GM21825 (cell line): ENCODE measurements at regions not wholly inside any gene's neighbourhood (a gene's known extent, or its start where the extent isn't known, plus 50 kb on each side); places are given as distances from the start of the nearest gene placed in this dataset.
A peak's percentile ranks its signal among the peaks of the same experiment; 100 is the strongest.
"Not testable (repeated sequence)": the region's sequence is repeated elsewhere in the genome, so short reads cannot be mapped to it uniquely, and the experiment has no call there.

Source experiments
- ATAC-seq: cut with Tn5 transposase; IDR thresholded peaks from one replicate; pipeline ENCODE4 v1.9.1; 2021; ENCODE audit warnings: mild to moderate bottlenecking, moderate library complexity; ENCODE audit not compliant: unreplicated experiment

DNA sequence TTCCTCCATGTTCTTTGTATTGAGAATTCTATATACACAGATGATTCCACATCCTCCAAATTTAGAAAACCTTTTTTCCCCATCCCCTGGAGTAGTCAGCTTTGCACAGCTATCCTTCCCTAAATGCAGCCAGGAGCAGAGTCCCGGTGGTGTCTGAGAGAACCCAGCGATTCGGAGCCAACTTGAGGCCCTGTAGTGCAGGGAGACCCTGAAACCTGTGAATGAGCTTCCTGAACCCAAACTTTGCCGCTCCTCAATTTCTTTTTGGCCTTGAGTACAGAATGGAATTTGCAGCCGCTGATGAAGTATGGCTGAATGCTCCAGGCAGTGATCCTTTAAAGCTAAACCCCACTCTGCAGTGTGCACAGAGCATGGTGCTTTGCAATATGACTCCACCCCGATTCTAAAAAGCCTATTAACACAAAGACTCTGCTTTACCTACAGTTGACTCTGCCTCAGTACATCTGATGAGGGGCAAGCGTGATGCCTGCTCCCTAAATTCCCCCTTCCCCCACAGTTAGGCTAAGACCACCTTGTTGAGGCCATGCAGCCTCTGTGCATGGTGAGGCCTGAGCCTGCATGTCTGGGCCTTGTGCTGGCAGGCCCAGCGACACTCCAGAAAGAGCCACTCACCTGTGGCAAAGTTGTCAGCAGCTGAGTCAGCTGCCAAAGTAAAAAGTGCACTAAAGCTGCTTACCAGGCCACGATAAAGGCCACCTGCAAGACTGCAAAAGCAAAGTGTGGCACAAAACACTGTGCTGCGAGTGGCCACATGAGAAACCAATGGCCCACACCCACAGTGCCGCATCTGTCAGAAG is 82.1 kb downstream of the PLEKHG1 start:
- no peak for ATAC-seq

DNA sequence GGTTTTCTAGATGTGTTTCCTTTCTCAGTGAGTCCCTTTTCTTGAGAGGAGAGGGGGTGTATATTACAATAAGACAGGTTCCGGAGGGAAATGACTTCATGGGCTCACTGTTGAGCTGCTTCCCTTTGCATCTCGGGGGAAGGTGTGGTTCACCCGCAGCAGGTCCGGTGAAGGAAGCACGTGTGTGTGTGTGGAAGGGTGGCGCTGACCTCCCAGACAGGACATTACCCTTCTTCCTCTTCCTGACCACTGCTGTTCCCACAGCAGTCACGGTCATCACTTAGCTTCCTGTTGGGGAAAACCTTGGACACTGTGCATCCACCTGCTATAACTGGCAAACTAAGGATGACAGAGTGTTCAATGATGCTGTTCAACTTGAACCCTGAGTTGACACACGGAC is 83.6 kb downstream of the PLEKHG1 start:
- ATAC-seq, result no peak

DNA sequence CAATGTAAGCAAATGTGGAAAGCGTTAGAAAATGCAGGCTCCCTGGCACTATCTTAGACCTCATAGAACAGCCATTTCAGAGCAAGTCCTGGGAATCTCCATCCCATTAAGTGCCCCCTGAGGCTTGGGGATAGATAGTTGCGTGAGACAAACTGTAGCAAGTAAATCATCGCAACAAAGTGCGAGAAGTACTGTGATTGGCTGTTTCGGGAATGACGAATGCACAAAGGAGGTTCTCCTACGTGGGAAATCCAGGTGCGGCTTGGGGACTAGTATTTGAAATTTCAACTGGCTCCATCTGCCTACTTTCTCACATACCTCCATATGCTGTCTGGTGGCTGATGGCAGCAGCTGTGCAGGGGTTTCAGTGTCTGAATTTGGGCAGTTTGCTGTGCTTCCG is 84.5 kb downstream of the PLEKHG1 start:
- no peak for ATAC-seq

DNA sequence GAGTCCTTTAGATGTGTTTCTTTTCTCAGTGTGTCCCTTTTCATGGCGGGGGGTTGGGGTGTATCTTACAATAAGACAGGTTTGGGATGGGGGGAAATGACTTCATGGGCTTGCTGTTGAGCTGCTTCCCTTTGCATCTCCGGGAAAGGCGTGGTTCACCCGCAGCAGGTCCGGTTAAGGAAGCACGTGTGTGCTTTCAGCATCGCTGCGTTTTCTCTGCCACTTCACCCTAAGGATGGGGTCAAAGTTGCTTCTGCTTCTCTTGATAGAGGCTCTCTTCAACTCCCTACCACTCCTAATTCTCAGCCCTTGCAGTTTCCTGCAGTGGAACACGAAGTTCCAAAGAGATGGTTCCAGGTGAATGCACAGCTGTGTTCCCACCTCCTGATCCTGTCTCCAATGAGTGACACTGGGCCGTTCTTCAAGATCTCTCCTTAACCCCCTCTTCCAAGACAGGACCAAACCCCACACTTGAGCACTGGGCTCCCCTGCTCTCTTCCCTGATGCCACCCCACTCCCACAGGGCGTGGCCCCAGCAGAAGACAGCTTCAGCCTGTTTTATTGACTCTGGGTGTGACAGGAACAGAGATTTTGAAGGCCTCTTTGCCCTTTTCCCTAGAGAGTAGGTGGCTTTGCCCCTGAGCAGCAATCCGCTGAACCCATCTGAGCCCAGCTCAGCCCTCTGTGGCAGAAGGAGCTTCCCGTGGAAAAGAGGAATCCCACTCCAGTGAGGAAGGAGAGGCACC is 85.2 kb downstream of the PLEKHG1 start:
- no peak for ATAC-seq

DNA sequence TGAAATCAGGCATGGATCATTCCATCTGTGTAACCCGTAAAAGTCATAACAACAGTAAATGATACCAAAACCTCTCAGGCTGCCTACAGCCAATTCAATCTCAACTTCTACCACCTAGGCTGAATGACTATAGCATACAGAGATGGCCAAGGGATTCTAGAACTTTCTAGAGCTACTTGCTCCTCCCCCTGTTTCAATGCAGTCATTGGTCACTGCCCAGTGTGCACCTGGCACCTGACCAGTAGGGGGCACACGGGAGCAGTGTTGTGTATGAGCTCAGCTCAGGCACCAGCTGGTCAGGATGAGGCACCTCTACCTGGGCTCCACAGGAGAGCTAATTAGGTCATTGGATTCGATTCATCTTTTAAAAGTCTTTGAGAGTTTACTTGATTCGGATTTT is 86.2 kb downstream of the PLEKHG1 start:
- ATAC-seq, result peak; percentile 67

DNA sequence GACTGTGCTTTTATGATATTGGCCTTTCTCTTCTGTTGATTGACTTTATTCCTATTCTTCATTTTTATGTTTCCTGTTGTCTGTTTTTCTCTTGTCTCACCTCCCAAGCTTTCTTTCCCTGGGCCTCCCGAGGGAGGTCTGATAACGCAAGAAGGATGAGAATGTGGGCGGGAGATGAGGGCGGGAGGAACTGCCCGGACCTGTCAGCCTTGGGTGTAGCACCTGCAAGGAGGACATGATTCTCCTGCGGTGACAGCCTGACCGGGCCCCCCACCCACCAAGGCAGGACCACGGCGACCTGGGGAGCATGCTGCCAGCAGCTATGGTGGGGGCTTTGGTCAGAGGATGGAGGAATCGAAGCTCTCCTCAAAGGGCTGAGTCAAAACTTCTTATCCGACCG is 86.9 kb downstream of the PLEKHG1 start:
- no peak for ATAC-seq

DNA sequence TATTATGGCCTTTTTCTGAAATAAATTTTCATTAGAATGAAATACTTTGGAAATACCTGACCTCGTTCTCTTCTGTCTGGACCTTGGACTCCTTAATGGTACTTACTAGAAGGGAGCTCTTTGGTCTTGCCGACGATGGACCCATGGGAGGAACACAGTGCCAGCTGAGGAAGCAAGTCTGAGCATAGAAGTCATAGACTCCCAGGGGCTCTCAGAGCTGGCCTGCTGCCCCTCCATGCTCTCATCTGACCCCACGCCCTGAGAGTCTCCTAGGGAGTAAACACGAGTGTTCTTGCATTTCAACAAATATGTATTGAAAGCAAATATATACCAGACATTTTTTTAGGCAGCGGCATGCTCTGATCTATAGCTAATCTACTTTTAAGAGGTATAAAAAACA is 87.8 kb downstream of the PLEKHG1 start:
- ATAC-seq, result no peak

DNA sequence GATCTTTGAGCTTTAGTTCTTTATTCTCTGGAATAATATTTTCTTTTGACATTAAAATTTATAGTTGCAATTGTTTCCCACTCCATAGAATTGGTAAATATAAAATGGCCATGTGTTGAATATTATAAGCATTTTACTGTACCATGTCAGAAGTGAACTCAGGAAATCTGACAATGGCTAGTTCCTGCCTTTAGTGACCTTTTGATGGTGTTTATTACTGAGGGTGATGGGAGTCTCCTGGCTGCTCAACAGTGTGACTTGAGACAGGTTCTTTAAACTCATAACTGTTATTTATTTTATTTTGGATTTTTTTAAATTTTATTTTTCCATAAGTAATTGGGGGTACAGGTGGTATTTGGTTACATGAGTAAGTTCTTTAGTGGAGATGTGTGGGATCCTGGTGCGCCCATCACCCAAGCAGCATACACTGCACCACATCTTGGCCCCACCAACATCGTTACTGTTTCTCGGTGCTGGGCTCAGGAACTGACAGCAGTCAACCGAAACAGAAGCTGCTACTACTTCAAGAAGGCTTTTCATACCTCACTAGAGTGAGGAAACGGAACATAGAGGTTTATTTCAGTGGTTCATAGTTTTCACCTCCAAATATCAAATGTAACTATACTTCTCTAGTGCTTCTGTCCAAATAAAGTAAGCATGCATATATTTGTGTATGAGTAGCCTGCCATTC is 90.4 kb downstream of the PLEKHG1 start:
- ATAC-seq, result no peak

DNA sequence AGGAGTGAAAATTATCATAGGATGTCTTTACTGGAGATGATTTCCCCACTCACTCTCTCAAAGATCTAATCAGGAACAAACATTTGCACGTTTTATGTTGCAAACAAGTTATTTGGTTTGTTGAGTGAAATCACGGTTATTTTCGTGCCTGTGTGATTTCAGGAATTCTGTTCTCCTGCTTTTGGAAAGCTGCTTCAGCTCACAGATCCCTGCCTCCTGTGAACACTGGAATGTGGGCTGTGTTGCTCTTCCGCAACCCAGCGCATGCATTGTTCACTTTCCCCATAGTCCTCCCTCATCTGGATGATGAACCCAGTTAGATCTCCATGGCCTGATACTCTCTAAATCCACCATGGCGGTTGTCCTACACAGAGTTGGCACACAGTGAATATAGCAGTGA is 91.0 kb downstream of the PLEKHG1 start:
- ATAC-seq, result no peak

DNA sequence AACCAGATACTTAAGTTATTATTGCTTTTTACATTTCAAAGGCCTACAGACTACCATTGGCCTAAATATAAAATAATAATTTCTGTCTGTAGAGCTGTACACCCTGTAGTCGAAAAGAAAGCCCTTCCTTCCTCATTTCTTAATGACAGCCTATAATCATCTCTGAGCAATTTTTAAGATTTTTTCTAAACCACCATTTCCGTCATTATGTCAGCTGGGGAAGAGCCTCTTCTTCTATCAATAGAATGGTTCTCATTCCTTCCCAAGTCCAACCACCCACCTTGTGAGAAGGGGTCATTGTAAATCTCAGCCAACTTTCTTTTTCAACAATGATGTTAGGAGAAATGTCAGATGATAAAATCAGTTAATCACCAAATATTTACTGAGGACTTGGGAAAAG is 91.8 kb downstream of the PLEKHG1 start:
- ATAC-seq, result no peak

DNA sequence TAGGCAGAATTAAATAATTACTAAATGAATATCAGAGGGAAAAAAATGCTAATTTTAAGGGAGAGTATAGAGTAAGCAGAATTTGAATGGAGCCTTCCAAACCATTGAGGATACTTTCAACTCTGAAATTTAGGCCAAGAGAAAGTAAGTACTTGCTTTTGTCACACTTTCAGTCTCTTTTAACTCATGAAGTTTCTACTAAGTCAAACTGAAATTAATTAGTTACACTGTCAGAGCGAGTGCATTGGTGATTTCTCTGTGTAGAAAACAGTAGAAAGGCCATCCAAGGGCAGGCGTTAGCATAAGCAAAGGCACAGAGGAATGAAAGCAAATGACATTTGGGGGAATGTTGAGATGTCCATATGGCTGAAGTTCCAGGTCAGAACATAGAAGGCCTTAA is 92.9 kb downstream of the PLEKHG1 start:
- ATAC-seq, result peak; percentile 81

DNA sequence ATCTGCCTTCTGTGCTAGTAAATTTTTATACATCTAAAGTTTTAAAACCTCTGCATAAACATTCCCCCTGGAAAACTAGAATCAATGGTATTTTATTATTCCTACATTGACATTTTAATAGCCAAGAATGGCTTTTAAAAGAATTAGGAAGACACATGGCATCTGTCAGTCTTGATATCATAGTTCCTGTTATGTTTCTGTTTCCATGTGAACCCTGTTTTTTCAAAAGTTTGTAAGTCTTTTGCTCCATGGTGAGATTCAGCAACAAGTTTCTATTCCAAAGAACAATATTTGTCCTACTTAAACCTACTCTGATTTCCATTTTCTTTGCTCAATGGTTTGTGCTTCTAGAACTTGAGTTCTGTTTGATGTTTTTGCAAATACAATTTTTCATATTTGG is 95.2 kb downstream of the PLEKHG1 start:
- ATAC-seq, result no peak

DNA sequence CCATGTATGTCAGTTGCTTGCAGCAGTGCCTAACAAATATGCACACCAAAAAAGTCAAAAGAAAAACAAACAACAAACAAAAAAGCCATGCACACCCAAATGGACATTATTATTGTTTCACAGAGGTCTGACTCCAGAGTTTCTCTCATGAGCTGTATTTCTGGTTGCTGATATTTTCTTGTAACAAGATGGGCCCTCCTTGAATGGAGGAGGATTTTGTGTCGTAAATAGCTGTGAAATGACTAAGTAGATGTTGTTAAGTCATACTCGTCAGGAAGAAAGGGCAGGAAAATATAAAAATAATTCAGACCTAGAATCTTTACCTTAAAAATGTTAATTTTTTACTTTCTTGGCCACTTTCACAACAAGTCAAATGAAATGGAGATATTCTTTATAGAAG is 96.0 kb downstream of the PLEKHG1 start:
- ATAC-seq, result no peak

DNA sequence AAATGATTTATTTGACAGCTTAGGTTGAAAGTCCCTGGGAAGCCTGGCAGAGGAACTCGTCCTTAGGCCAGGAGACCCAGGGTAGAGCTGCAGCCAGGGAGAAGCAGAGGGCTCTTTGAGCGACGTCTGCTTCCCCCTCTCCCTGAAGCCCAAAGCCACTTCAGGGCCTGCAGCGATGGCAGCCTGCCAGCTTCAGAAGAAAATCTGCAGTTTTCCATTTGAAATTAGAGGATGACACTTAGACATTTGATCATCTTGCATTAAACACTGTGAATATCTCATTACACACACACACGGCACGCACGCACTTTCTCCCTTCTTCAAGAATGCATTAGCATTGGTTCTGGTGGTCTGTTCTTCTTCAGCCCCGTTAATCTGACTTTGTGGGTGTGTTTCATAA is 96.5 kb downstream of the PLEKHG1 start:
- no peak for ATAC-seq

DNA sequence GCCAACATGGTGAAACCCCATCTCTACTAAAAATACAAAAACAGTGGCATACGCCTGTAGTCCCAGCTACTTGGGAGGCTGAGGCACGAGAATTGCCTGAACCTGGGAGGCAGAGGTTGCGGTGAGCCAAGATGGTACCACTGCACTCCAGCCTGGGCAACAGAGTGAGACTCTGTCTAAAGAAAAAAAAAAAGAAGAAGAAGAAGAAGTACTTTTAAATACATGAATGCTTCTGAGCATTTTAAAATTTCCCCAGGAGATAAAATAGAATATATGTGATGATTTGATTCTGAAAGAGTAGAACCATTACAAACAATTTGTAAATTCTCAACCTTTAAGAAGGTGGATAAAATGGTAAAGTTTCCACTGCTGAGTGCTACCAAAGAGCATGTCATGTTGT is 97.2 kb downstream of the PLEKHG1 start:
- not testable (repeated sequence) for ATAC-seq

DNA sequence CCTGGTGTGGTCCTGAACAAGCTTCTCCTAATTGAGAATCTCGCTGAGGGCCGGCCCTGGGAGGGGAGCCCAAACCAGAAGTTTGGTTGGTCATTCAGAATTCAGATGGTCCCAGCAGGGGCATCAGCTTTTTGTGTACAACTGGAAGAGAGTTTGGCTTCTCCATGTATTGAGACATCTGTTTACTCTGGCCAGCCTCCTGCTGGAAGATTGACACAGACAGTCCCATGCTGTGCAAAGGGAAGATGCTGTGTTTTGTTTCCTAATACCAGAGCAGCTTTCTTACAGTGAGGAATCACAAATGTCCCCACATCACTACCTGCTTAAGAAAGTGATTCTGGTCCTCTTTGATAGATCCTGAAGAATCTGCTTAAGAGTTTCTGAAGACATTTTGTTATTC is 97.8 kb downstream of the PLEKHG1 start:
- no peak for ATAC-seq

DNA sequence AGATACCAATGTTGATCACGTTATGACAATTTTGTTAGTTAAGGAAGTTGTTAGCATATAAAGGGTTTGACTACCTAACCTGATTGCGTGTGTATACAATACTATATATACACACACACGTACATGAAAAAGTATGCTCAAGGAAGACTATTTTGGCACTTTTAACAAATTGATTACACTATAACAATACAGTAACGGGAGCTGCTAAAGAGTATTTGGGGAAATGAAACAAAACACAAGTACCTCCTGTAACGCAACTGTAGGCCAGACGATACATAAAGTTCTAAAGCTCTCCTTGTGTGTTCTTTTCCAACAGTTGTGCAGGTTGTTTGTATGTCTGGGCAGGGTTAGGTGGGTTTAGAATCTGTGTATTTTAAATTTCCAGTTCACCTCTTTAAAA is 98.7 kb downstream of the PLEKHG1 start:
- ATAC-seq, result no peak

DNA sequence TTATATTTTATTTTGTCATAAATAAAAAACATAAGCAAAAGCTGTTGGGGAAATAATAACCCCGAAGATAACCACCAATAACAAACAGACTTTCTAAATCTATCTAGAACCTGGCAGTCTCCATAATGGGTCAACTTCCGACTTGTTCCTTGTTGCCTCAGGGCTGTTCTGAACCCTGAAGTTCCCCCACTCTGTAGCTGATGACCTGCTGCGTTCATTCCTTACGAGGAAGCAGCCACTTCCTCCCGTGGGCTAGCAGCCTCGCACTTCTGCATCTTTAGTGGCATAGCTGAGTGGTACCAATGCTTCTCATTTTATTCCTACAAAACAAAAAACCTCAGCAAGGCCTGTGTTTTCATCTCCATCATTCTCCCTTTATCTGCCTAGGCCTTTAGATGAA is 103.0 kb downstream of the PLEKHG1 start:
- ATAC-seq, result no peak

DNA sequence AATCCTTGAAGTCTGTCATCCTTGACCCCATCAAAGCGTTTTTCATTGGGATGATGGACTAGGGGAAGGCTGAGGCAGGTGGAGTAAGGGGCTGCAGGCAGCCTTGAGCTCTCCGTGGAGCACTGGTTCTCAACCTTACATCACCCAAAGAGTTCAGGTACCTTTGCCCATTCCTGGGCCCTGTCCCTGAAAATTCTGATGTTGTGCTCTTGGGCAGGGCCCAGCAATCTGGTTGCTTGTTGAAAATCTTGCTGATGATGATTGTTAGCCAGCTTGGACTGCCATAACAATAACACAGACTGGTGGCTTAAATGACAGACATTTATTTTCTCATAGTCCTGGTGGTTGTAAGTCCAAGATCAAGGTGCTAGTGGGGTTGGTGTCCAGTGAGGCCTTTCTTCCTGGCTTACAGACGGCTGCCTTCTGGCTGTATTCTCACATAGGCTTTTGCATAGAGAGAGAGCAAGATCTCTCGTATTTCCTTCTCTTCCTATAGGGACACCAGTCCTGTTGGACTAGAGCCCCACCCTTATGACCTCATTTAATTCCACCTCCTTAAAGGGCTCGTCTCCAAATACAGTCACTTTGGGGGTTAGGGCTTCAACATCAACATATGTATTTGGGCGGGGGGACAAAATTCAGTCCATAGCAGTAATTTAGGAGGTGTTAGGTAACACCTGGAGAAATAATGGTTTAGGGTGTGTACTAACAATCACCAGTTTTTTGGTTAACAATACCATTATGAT is 104.9 kb downstream of the PLEKHG1 start:
- no peak for ATAC-seq

DNA sequence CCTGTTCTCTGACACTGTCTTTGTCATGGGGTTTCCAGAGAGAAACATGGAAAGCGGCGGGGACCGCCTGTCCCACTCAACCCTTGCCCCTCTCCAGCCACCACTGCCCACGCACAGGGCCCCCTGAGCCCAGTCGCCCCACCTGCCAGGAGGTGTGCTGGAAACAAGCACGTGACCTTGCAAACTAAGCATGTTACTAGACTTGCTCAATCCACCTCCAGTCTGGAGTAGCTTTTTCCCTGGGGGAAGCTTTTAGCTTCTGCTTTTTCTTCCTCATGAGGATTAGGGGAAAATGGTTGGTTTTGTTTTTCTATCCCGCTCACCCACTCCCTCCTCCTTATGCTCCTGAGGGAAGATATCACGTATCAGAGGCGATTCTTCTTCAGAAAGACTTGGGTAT is 105.7 kb downstream of the PLEKHG1 start:
- no peak for ATAC-seq

DNA sequence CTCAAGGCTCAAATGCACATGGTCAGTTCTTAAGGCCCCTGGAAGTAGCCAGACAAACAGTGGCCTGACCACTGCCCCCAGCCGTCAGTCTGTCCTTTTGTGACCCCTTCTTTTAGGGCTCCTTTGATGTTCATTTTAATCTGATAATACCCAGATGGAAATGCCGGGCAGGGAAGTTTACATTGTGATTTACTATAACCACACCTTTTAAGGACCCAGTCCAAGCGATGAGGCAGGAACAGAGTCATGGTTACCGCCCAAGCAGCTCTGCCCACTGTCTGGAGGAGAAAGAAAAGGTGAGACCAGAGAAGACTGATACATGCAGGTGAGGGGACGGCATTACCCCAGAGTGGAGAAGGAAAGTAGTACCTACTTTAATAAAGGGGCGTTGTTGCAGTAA is 110.6 kb downstream of the PLEKHG1 start:
- no peak for ATAC-seq
